ENCODE measurements at regions not wholly inside any gene's neighbourhood (a gene's known extent, or its start where the extent isn't known, plus 50 kb on each side); places are given as distances from the start of the nearest gene placed in this dataset.
A peak's percentile ranks its signal among the peaks of the same experiment; 100 is the strongest.

DNA sequence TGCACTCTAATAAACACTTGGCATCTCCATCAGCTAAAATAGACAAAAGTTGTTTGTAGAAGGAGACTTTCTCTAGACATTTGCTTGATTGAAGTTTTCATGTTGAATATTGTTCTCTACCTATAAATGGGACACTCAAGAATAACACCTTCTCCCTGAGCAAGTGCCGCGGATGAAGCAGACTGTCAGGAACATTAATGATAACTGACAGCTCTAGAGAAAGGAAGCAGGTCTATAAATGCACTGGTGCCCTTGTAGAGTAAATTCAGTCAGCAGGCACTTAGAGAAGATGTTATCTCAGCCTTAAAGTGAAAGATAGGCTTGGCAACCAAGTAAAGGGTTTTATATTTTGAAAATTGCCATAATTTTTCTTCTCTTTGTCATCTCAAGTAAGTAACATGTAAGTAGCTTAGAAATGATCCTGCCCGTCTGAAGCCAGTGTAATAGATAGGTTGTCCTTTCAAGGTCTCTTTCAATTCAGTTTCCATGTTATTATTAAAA, 224.6 kb downstream of the ARL6IP6 start:
- DNase-seq, result no peak

DNA sequence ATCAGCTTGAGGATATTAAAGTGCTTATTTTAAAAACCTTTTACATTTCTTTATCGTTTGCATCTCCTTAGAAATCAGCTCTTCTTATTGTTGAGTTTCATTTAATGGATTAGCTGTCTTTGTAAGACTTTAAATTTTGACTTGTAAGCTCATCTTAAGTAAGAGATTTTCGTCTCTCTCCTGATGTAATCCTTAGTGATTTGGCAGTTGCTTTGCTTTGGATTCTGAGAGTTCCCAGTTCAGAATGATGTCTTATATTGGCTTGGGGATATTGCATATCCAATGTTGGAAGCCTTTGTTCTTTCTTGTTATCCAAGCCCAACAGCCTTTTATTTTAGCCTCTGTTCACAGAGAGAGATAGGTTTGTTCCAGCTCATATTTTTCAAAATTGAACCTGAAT, 212.1 kb downstream of the ARL6IP6 start:
- H3K9me3 Mint-ChIP-seq, result peaks cover 0 to 8% (median 0%) of the 10 kb centered on the region in 6 donors
- H3K4me3 Mint-ChIP-seq, result no peak overlapping the region
- no peaks in the 10 kb centered on the region for H3K4me1 Mint-ChIP-seq
- no peaks in the 10 kb centered on the region for H3K36me3 Mint-ChIP-seq
- DNase-seq, result no peak
- H3K27ac Mint-ChIP-seq, result no peak overlapping the region
- no peaks in the 10 kb centered on the region for H3K27me3 Mint-ChIP-seq (ENCODE audit: low read depth in 3 of 3)

More for the DNA sequence above, 224.6 kb downstream of the ARL6IP6 start:
- Mint-ChIP-seq H3K36me3 (peaks cover 0 to 4% (median 0%) of the 10 kb centered on the region in 3 donors), H3K27me3 (ENCODE audit: low read depth in 3 of 3) (peaks cover 0 to 7% (median 3%) of the 10 kb centered on the region in 3 donors), H3K9me3 (peaks cover 0 to 24% (median 7%) of the 10 kb centered on the region in 6 donors), H3K27ac (no peak overlapping the region), H3K4me1 (peaks cover 6 to 13% of the 10 kb centered on the region in 2 donors), H3K4me3 (no peak overlapping the region)

DNA sequence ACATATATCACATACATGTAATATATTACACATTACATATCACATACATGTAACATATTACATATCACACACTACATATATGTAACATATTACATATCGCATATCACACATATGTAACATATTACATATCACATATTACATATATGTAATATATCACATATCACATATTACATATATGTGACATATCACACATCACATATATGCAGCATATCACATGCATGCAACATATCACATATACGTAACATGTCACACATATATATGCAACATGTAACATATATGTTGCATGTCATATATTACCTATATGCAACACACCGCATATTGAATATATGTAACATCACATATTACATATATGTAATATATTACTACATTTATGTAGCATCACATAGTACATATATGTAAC, 211.2 kb downstream of the ARL6IP6 start:
- H3K4me1 Mint-ChIP-seq, result no peaks in the 10 kb centered on the region
- H3K36me3 Mint-ChIP-seq, result no peaks in the 10 kb centered on the region
- no peaks in the 10 kb centered on the region for H3K27me3 Mint-ChIP-seq (ENCODE audit: low read depth in 3 of 3)
- H3K4me3 Mint-ChIP-seq, result no peak overlapping the region
- DNase-seq, result no peak
- peaks cover 0 to 8% (median 0%) of the 10 kb centered on the region in 6 donors for H3K9me3 Mint-ChIP-seq
- H3K27ac Mint-ChIP-seq, result no peak overlapping the region

DNA sequence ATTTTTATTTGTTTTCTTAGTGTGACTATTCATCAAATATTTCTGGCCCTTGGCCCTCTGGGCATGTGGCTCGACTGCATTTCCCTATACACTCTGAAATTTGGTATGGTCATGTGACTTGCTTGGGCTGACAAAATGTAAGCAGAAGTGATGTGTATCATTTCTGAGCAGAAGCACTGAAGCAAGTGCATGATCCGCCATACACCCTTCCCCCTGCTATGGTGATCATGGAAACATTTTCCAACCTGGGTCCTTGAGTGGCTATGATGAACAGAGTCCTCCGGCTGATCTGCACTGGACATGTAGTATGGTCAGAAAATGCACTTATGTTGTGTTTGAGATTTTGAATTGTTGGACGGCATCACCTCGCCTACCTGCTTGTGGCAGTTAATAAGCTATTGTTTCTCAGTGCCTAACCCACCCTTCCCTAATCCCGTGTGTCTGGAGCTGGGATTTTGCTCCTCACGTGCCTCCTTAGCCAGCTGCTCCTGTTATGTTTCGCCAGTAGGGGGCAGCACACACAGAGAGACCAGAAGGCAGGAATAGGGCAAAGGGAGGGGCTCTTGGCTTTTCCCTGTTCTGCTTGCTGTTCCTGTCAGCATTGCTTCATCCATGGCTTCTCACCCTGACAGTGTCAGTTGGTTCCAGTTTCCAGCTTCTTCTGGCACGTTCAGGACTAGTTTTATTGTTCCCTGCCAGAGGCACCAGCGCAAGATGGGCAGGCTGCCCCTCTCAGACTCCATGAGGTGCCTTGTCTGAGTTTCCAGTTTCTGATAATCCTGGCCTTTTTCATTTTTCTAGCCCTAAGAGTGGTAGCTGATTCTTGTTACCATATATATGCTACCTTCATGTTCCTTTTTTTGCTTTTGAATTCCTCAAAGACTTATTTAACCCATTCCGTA, 207.4 kb downstream of the ARL6IP6 start:
- Mint-ChIP-seq H3K27ac (no peak overlapping the region), H3K9me3 (no peaks in the 10 kb centered on the region), H3K36me3 (no peaks in the 10 kb centered on the region), H3K4me1 (no peaks in the 10 kb centered on the region), H3K27me3 (ENCODE audit: low read depth in 3 of 3) (peaks cover 0 to 3% (median 0%) of the 10 kb centered on the region in 3 donors), H3K4me3 (no peak overlapping the region)
- DNase-seq, result peak in 2 of 3 donors; percentile 0 to 10

DNA sequence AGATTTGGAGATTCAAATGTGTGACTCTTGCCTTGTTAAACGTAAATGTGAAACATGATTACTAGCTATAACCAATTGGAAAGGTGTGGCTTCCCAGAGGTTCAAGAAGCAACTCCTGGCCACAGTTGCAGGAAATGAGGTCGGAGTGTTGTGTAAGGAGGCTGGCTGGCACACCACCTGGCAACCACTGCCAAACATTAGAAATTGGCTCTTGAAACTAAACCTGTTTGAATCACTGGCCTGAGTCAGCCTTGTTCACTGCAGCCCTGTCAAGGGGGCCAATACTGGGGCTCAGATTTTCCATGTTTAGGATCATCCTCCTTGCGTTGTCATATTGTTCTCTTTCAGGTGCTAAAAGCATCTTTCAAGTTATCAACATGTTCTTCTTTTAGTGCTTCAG, 206.3 kb downstream of the ARL6IP6 start:
- Mint-ChIP-seq H3K9me3 (no peaks in the 10 kb centered on the region), H3K4me1 (no peaks in the 10 kb centered on the region), H3K27me3 (ENCODE audit: low read depth in 3 of 3) (peaks cover 0 to 3% (median 0%) of the 10 kb centered on the region in 3 donors), H3K27ac (no peak overlapping the region), H3K36me3 (no peaks in the 10 kb centered on the region), H3K4me3 (no peak overlapping the region)
- DNase-seq, result no peak

DNA sequence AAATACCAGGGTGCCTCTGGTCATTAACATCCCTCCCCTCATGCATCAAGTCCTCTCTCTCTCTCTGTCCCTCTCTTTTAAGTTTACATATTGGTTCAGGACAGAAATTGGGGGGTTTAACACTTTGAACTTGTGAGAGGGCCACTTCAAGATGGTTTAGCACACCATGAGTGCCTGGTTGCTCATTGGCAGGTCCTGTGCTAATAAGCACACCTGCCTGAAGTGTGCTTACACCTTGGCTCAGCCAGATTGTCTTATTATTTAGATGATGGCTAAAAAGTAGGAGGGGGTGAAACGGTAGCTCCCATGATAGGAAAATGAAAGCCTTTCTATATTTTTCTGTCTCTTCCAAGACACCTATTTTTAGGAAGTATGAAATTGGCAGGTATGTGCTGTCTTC, 205.8 kb downstream of the ARL6IP6 start:
- Mint-ChIP-seq H3K4me1 (no peaks in the 10 kb centered on the region), H3K36me3 (no peaks in the 10 kb centered on the region), H3K27ac (no peak overlapping the region), H3K9me3 (no peaks in the 10 kb centered on the region), H3K27me3 (ENCODE audit: low read depth in 3 of 3) (peaks cover 0 to 3% (median 0%) of the 10 kb centered on the region in 3 donors), H3K4me3 (no peak overlapping the region)
- DNase-seq, result no peak

DNA sequence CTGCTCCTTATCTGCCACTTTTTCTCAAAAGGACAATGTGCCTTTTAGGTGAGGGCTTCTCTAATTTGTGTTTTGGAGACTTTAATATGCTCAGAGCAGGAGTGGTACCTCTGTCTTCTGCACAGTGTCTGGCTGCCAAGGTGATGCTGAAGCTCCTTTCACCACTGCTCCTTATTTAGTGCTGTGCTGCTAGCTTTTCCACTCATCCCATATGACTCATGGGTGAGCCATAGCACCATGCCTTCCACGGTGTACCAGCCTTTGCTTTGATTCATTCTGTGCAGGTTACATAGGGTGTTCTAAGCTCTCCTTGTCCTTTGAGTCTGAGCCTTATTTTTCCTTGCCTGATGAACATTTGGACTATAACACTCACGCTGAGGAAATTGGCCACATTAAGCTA, 202.4 kb downstream of the ARL6IP6 start:
- peaks cover 0 to 2% (median 0%) of the 10 kb centered on the region in 6 donors for H3K9me3 Mint-ChIP-seq
- H3K27ac Mint-ChIP-seq, result no peak overlapping the region
- H3K27me3 Mint-ChIP-seq (ENCODE audit: low read depth in 3 of 3), result peaks cover 0 to 4% (median 2%) of the 10 kb centered on the region in 3 donors
- no peak for DNase-seq
- H3K4me3 Mint-ChIP-seq, result no peak overlapping the region
- no peaks in the 10 kb centered on the region for H3K36me3 Mint-ChIP-seq
- H3K4me1 Mint-ChIP-seq, result no peaks in the 10 kb centered on the region

DNA sequence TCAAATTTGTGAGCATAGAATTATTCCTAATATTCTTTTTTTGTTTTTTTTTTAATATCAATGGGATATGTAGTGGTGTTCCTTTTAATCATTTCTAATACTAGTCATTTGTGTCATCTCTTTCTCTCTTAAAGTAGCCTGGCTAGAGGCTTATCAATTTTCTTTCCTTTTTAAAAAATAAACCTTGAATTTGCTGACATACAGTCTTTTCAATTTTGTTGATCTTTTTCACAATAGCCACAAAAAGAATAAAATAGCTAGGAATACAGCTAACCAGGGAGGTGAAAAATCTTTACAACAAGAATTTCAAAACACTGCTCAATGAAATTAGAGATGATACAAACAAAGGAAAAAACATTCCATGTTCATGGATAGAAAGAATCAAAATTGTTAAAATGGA, 192.6 kb downstream of the ARL6IP6 start:
- Mint-ChIP-seq H3K27ac (no peak overlapping the region), H3K4me1 (no peaks in the 10 kb centered on the region)

DNA sequence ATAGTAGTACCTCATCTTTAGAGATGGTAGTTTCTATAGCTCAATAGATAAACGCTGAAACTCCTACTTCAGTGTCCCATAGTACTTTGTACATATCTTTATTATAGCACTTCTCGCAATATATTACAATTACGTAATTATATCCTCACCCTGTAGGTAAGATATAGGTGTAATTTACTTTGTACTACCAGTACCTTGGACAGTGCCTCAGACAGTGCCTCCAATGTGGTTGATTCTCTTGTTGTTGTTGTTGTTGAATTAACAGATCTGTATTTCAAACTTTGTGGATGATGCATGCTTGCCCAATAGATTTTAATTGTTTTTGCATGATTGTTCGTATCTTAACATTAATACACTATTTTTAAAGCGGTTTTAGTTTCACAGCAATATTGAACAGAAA, 188.6 kb downstream of the ARL6IP6 start:
- Mint-ChIP-seq H3K4me3 (no peak overlapping the region), H3K4me1 (no peaks in the 10 kb centered on the region), H3K27me3 (ENCODE audit: low read depth in 3 of 3) (peaks cover 0 to 6% (median 1%) of the 10 kb centered on the region in 3 donors), H3K9me3 (no peaks in the 10 kb centered on the region), H3K36me3 (no peaks in the 10 kb centered on the region), H3K27ac (no peak overlapping the region)
- no peak for DNase-seq

More for the DNA sequence above, 192.6 kb downstream of the ARL6IP6 start:
- Mint-ChIP-seq H3K27me3 (ENCODE audit: low read depth in 3 of 3) (peaks cover 0 to 6% (median 5%) of the 10 kb centered on the region in 3 donors), H3K9me3 (peaks cover 0 to 2% (median 0%) of the 10 kb centered on the region in 6 donors), H3K4me3 (no peak overlapping the region), H3K36me3 (no peaks in the 10 kb centered on the region)
- no peak for DNase-seq

DNA sequence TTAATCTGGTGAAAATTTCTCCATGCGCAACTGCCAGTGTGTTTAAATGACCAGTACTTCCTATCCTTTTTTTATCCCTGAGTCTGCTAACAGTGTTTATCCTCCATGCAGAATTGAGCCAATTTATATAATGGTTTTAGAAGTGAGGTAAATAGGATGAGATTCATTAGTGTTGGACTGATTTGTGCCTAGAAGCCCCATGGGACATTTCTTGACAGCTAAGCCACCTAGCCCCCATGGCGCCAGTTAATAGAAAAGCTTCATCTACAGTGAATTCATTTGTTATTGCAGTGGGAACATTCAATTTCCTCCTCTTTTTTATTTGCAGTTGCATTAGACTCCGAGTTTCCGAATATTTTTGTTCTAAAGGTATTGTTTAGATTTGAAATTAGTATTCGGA, 175.6 kb downstream of the ARL6IP6 start:
- H3K4me3 Mint-ChIP-seq, result no peak overlapping the region
- peaks cover 0 to 8% (median 0%) of the 10 kb centered on the region in 6 donors for H3K9me3 Mint-ChIP-seq
- H3K27ac Mint-ChIP-seq, result no peak overlapping the region
- H3K4me1 Mint-ChIP-seq, result no peaks in the 10 kb centered on the region
- H3K36me3 Mint-ChIP-seq, result no peaks in the 10 kb centered on the region
- H3K27me3 Mint-ChIP-seq (ENCODE audit: low read depth in 3 of 3), result peaks cover 0 to 7% (median 6%) of the 10 kb centered on the region in 3 donors
- no peak for DNase-seq

DNA sequence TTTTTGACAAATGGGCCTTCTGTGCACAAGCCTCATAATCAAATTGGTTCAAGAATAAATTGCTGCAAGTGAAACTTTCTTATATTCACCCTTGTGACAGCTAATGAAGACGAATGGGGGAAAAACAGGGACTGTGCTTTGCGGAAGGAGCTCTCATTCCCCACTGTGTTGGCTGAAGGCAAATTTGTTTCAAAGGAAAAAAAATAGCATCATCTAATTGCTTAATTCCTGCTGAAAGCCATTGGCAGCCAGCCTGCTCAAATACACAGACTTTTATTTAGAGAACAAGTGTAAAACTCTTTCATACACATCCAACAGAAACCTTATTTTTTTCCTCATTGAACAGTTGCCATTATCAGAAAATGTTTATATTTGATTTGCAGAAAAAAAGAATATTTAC, 172.3 kb downstream of the ARL6IP6 start:
- Mint-ChIP-seq H3K27ac (no peak overlapping the region), H3K27me3 (ENCODE audit: low read depth in 3 of 3) (peaks cover 0 to 8% (median 5%) of the 10 kb centered on the region in 3 donors), H3K9me3 (peaks cover 0 to 3% (median 0%) of the 10 kb centered on the region in 6 donors), H3K4me1 (no peaks in the 10 kb centered on the region), H3K4me3 (no peak overlapping the region), H3K36me3 (no peaks in the 10 kb centered on the region)
- DNase-seq, result no peak

DNA sequence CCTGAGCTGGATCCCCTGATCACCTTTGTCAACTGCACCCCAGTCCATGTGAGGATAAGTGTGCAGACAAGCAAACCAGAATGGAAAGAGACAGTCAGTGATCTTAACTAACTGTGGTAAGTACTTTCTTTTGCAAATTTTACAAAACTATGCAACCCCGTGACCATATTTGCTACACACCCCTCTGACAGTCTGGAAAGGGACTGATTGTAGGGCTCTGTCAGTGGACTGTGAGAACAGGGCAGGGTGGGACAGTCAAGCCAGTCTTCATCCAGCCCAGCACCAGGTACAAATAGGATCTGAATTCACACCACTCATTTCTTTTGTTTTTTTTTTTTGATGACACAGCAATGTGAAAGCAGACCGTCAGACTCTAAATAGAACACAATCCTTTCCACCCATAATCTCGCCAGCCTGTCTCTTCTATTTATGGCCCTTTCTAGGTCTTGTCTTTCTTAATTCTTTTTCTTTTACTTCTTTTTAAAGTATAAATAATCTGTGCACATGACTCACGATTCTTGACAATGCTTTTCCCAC, 165.6 kb downstream of the ARL6IP6 start:
- Mint-ChIP-seq H3K27ac (no peak overlapping the region), H3K36me3 (no peaks in the 10 kb centered on the region), H3K9me3 (no peaks in the 10 kb centered on the region), H3K4me1 (no peaks in the 10 kb centered on the region), H3K27me3 (ENCODE audit: low read depth in 3 of 3) (peaks cover 0 to 1% (median 0%) of the 10 kb centered on the region in 3 donors), H3K4me3 (no peak overlapping the region)
- DNase-seq, result no peak

DNA sequence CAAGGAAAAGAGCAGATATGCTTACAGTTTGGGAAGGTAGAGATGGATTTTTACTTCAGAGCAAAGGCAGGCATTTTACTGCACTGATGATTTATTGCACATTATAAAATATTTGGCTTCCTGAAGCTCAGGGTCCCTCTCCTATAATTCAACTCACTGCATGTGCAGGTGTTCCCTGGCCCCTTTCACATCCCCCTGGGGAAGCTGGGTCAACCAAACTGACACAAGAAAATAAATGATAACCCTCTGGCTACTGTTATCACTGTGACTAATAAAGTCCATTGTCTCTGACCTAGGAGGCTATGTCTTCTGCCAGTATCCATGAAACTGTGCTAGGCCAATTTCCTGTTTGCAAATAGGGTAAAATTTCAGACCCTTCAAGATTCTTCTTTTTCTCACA, 163.1 kb downstream of the ARL6IP6 start:
- peaks cover 0 to 3% (median 2%) of the 10 kb centered on the region in 3 donors for H3K27me3 Mint-ChIP-seq (ENCODE audit: low read depth in 3 of 3)
- no peak overlapping the region for H3K4me3 Mint-ChIP-seq
- H3K9me3 Mint-ChIP-seq, result no peaks in the 10 kb centered on the region
- no peak overlapping the region for H3K27ac Mint-ChIP-seq
- DNase-seq, result no peak
- H3K4me1 Mint-ChIP-seq, result no peaks in the 10 kb centered on the region
- no peaks in the 10 kb centered on the region for H3K36me3 Mint-ChIP-seq

DNA sequence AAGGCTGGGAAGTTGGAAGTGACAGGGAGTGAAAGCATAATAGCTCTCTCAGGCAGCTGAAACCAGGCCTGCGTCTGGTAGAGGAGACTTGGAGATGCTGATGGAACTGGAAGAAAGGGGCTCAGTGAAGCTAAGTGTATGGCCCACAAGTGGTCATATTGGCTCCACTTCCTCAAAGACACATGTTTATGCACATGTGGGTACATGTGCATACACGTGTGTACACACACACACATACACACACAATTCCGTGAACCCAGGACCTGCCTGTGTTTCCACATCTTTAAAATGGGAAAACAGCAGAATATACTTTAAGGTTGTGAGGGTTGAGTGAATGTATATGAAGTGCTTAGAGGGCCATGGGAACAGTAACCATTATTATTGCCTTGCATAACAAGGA, 160.9 kb downstream of the ARL6IP6 start:
- Mint-ChIP-seq H3K9me3 (no peaks in the 10 kb centered on the region), H3K27ac (no peak overlapping the region), H3K4me3 (no peak overlapping the region), H3K36me3 (no peaks in the 10 kb centered on the region), H3K27me3 (ENCODE audit: low read depth in 3 of 3) (peaks cover 0 to 5% (median 2%) of the 10 kb centered on the region in 3 donors), H3K4me1 (no peaks in the 10 kb centered on the region)
- DNase-seq, result no peak
